GM18867 (cell line): ENCODE measurements at regions not wholly inside any gene's neighbourhood (a gene's known extent, or its start where the extent isn't known, plus 50 kb on each side); places are given as distances from the start of the nearest gene placed in this dataset.

Experiments
- ATAC-seq: cut with Tn5 transposase; IDR thresholded peaks from one replicate; pipeline ENCODE4 v1.9.1; 2021; ENCODE audit warnings: mild to moderate bottlenecking, moderate library complexity; ENCODE audit not compliant: unreplicated experiment

DNA sequence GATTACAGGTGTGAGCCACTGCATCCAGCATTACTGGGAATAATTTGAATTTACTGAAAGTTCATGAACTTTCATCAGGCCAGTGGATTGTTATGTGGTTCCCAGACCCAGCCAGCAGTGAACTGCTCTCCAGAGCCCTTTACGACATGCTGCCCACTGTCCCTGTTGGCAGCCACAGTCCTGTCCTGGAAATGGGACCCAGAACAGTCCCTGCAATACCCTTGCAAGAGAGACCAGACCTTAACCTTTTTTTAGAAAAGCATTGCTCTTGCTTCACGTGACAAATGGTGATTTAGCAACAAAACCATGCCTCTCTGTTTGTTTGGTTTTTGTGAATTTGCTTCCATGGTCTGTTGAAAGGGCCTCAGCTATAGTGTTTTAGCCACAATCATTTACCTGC lies 367.3 kb upstream of the C2CD4B start:
- no peak for ATAC-seq

GRCh38 chr15:62533687-62534086 lies 368.6 kb upstream of the C2CD4B start:
- no peak for ATAC-seq

- no peak for ATAC-seq
Measured at GRCh38 chr15:62534996-62535395, 369.9 kb upstream of the C2CD4B start.

- ATAC-seq, result no peak
Measured at GRCh38 chr15:62539236-62539635, 374.2 kb upstream of the C2CD4B start.

DNA sequence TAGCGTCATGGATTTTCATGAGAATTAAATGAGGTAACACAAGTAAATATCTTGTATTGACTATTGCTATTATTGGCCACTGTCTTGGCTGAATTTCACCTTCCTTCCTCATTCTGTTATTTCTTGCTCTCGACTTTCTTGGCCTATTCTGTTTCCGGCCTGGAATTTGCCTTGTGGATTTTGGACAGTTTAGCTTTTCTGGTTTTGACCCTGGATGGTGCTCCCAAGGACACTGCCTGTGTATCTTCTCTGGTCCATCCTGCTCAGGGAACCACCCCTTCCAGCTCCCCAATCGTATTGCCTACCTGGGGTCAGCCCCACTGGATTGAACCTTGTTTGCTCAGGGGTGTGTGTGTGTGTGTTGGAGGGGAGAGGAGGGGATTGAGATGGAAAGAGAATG lies 376.2 kb upstream of the C2CD4B start:
- no peak for ATAC-seq

GRCh38 chr15:62541846-62542245 lies 376.8 kb upstream of the C2CD4B start:
- ATAC-seq, result no peak

GRCh38 chr15:62544446-62544845 lies 379.4 kb upstream of the C2CD4B start:
- no peak for ATAC-seq

DNA sequence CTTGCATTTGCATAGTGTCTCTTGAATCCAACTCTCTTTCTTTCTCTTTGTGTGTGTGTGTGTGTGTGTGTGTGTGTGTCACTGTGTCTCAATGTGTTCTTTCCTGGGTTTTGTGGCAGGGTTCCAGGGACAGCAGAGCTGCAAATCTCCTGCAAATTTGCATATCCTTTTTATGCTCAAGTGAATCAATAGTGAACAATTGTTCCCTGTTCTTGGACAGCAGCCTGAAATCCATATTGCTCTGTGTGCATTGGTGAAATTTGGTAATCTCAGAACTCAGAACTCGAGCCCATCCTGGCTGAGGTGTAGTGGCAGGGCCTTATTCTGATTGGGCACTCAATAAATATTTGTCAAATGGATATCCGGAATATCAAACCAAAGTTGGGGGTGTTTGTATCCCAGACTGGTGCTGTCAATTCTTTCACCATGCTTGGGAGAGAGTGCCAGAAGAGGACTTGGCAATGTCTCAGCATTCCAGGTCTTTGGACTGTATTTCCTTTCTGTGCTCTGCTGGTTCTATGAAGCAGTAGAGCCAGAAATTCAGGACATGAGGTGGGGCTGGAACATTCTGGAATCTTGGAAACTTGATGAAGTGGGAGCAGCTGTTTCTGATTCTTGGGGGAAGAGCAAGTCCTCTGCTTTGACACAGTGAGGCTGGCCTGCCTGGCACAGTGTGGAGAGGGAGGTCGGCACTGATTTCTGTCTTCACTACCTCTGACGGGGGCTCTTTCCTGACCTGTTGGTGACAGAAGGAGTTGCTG lies 380.6 kb upstream of the C2CD4B start:
- ATAC-seq, result no peak

DNA sequence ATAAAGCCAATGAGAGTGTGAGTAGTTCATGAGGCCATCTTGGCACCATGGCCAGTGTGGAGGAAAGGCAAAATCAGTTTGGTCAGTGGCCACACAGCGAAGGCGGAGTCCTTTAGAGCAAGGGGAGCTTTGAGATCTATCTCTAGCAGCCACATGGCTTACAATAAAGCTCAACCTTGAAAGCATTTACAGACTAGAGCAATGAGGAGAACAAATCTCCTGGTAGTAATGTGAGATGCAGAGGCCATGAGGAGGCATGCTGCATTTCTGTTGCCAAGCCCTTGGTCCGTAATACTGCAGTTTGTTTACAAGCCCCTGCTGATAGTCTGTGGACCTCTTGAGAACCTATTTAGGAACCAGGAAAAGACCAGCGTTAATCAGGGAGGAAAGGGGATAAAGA lies 381.5 kb upstream of the C2CD4B start:
- ATAC-seq, result no peak

GRCh38 chr15:62547584-62547983 lies 382.5 kb upstream of the C2CD4B start:
- ATAC-seq, result no peak

- ATAC-seq, result no peak
Measured at GRCh38 chr15:62549345-62549970, 384.4 kb upstream of the C2CD4B start.

DNA sequence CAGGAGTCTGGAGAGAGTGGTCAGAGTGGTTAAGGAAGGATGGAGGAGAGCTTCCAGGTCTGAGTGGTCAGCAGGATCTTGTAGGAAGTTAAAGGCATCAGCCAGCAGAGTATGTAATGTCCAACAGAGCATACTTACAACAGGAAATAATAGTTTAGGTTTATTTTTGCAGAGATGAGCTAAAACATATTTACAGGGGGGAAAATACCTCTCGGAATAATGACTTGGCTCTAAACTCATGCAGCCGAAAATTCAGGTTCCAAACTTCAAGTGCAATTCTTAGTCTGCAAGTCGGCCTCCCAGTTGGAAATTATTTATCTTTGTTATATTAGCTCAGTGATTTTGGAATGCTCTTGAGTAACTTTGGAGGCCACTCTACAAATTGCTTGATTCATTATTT lies 385.0 kb upstream of the C2CD4B start:
- ATAC-seq, result no peak

DNA sequence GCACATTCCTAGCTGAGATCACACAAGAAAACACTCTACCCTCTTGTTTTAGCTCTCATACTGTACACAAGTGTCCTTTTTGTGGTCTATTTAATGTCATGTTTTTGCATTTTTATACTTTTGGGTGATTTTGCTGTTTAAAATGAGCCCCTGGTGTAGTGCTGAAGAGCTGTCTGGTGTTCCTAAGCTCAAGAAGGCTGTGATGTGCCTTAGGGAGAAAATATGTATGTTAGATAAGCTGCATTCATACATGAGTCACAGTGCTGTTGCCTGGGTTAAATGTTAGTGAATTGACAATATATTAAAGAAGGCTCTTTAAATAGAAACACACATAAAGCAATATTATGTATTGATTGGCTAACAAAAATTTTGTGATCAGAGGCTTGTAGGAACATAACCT lies 387.4 kb upstream of the C2CD4B start:
- ATAC-seq, result no peak

- no peak for ATAC-seq
Measured at GRCh38 chr15:62553911-62554563, 389.0 kb upstream of the C2CD4B start.

DNA sequence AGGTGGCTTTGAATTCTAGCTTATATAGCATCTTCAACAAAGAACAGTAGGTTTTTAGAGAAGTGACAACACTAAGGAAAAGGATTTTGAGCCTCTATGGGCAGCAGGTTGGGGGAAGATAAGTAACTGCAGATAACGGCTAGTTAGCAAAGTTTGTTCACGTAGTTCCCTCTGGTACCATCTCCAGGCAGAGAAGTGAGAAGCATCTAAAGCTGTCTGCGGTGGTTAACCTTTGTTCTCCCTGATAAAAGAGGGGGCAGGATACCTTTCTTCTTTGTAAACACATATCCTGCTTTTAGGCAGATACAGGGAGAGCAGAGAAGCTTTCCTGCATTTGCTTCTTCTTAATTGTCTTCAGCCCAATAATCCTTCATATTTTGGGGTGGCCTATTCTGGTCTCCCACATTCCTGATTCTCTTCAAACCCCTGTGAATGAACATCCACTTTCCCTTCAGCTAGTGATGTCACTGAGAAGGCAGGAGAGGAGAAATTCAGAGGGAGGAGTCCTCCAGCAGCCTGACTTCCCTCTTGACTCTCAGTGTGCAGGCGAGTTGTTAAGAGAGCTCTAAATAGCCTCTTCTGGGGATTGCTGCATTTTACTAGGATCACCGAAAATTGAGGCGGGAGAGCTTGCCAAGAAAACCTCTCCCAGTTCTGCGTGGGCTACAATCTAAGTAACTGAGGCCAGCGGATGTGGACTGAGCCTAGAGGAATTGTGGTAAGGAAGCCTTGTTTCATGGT lies 393.7 kb upstream of the C2CD4B start:
- no peak for ATAC-seq

DNA sequence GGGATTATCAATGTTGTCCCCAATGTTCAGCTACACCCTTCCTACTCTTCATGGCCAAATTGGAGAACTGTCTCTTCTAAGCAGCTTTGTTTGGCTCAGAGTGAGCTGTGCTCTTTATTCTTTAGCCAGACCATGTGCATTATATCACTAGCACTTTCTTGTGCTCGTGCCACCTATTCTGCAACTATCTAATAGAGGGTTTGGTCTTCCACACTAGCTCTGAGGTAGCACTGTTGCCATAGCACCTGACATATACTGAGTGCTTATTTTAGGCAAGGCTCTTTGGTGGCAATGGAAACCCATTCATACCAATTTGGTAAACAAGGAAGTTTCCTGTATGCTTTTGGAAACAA lies 394.3 kb upstream of the C2CD4B start:
- no peak for ATAC-seq

DNA sequence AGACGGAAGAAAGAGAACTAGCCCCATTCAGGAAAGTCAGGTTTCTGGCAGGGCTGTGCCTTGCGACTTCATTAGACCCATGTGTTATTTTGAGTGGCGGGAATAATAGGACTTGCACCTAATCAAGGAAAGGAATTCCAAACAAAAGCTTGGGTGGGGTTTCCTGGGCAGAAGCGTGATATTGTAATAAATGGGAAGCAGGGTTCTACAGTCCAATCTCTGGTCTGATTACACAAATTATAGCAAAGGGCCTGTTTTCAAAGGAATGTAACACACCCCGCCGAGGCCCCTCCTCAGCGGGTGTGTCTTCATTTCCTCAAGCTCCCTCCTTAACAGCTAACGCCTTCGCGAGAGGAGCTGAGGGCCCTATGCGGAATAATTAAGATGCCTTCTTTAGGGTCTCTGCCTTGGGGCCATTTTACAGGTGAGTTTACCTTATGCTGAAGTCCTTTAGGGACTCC lies 396.0 kb upstream of the C2CD4B start:
- ATAC-seq, result no peak

- no peak for ATAC-seq
Measured at GRCh38 chr15:62561571-62561970, 396.5 kb upstream of the C2CD4B start.

GRCh38 chr15:62564886-62565633 lies 400.0 kb upstream of the C2CD4B start:
- no peak for ATAC-seq

GRCh38 chr15:62565634-62566026 lies 400.5 kb upstream of the C2CD4B start:
- ATAC-seq, result no peak

DNA sequence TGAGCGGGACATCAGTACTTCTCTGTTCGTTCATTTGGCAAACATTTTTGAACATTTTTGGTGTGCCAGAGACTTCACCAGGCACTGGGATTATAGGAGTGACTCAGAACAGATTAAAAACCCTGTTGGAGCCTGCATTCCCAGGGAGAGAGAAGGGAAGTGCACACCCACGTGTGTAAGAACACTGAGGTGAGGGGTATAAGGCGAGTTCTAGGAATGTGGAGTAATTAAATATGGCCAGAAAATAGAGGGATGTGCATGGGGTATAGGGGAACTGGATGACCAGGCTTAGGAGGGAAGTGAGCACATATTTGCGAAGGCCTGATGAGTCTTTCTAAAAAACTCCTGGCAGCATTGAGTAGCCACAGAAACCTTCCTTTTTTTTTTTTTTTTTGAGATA lies 401.2 kb upstream of the C2CD4B start:
- ATAC-seq, result no peak
